Amniotic epithelial cell (primary cell): ENCODE measurements at regions not wholly inside any gene's neighbourhood (a gene's known extent, or its start where the extent isn't known, plus 50 kb on each side); places are given as distances from the start of the nearest gene placed in this dataset.
"Not testable (repeated sequence)": the region's sequence is repeated elsewhere in the genome, so short reads cannot be mapped to it uniquely, and the experiment has no call there.

Experiments
- DNase-seq: peaks from one replicate; pipeline ENCODE4 v3.0.0-alpha.2; 2010; ENCODE audit warnings: low read depth

DNA sequence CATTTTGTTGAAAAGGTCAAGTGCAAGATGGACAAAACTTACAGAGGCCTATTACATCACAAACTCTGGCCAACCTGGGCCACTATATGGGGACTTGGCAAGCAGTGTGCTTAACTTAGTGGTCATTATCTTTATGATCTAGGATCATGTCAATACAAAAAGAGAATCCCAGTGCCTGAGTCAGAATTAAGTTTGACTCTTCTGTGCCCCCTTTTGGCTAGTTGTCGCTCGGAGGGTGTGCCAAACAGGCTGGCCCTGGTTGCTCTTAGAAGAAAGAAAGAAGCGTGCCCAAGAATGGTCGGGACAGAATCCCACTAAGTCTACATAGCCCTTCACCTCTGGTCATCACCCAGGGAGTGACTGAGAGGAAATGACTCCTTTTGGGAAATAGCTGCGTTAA, 100.1 kb downstream of the EIF4E start:
- DNase-seq, result no peak

DNA sequence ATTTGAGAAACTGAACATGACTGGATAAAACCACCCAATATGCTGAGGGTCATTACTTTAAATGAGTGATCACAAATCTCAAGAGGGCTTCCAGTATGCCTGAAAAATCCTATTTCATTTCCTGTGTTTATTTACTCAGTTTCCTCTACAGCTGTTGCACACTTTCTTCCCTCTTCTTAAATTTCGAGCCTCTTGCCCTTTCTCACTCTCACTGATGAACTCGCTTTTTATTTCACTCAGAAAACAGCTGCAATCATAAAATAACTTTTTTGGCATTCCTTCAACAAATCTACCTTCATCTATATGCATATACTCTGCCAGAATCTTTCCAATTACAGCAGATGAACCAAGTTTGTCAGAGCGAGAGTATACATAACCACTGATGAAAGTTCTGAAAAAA, 101.3 kb downstream of the EIF4E start:
- DNase-seq, result no peak

DNA sequence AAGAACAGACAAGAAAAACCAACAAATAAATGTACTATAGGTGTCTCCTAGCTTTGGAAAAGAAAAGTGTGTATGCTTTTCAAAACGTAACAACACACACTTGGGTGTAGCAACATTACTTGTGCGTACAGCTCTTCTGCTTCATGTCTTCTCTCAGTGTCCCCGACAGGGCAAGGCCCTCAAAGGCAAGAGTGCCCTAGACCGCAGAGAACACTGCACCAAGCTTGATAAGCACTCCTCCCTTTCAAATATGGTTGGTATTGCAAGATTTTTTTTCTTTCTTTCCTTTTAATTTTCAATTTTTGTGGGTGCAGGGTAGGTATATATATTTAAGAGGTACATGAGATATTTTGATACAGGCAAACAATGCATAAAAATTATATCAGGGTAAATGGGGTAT, 106.8 kb downstream of the EIF4E start:
- no peak for DNase-seq

DNA sequence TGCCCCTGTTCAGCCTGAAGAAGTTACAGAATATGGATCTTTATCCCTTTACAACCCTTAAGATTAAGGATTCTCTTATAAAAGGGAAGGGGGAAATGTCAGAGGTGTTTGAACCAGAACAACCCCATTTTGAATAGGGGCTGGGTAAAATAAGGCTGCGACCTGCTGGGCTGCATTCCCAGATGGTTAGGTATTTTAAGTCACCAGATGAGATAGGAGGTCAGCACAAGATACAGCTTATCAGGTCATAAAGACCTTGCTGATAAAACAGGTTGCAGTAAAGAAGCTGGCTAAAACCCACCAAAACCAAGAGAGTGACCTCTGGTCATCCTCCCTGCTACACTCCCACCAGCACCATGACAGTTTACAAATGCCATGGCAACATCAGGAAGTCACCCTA, 110.8 kb downstream of the EIF4E start:
- not testable (repeated sequence) for DNase-seq

DNA sequence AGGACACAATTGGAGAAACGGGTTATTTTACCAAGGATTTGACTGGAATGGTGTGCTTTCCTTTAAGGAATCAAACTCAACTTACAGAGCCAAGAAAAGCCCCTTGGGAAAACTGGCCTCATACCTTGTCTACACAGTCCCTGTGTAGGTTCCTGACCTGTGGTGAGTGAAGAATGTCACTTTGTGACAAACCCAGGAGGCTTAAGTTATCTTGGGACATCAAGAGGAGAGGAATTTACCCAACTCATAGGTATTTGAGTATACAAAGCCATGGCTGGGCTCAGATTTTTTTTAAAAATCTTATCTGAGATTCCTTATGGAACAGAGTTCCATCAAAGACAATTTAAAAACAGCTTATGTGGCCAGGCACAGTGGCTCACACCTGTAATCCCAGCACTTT, 112.1 kb downstream of the EIF4E start:
- DNase-seq, result no peak

DNA sequence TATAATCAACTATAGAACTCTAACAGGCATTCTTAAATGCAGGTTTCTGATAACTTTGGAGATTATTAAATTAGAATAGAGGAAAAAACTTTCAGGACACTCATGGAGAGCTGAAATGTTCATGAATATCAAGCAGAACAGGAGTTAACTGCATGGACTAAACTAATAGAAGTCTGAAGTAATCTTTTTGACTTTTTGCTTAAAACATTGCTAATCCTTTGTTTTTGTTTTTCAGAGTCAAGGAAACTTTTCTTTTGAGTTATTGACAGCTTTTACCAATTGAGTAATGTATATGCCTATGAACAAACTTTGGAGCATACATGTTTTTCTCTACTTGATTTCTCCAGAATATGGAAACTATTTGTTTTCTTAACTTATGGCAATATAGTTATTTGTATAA, 112.5 kb downstream of the EIF4E start:
- no peak for DNase-seq

DNA sequence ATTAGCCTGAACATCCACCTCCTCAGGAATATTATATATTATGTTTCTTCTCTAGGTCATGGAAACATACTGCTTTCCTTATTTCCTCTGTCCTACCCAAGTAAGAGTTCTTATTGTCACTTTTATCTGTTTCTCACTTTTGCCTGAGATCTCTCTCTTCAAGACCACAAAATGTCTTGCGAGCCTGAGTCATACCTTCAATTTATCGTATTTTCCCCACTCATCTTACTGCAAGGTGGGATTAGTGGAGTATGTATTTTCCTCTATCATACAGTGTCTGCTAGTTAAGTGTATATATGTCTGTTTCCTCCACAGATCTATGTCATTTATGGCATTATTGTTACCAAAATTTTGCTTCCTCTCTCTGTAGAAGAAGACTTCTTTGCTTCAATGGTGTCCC, 124.5 kb downstream of the EIF4E start:
- peak; percentile 15 for DNase-seq

DNA sequence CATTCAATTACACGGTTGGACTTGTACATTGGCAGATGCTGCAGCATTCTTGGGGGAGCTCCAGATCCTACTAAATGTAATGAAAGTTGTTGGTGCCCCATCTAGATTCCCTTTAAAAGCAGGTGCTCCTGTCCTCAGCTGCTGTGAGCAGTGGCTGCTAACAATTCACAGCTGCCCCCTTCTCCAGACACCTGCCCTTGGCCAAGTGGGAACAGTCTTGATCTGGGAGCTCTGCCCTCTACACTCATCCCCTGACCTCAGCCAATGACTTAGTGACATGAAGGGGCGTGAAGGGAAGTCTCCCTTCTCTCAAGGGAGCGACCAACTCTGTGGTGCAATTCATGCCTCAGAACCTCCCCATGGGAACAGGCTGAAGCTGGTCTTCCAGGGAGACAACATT, 125.7 kb downstream of the EIF4E start:
- DNase-seq, result no peak

DNA sequence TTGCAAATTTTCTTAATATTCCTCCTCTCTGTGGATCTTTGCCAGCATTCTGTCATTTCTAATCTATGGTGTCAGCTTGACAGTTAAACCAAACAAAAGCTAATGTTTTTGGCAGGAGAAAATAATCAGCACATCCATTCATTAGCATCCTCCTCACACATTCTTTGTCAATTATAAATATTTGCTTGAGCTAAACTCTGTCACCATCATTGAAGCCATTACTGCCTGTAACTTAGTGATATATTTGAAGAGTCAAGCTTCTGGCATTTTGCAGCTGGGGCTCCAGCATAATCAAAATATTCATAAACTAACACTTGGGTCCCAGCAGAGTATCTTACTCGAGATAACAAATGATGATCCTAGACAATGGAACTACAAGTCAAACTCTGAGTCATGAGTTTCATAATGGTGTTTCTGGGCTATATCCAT, 126.1 kb downstream of the EIF4E start:
- DNase-seq, result peak; percentile 40

DNA sequence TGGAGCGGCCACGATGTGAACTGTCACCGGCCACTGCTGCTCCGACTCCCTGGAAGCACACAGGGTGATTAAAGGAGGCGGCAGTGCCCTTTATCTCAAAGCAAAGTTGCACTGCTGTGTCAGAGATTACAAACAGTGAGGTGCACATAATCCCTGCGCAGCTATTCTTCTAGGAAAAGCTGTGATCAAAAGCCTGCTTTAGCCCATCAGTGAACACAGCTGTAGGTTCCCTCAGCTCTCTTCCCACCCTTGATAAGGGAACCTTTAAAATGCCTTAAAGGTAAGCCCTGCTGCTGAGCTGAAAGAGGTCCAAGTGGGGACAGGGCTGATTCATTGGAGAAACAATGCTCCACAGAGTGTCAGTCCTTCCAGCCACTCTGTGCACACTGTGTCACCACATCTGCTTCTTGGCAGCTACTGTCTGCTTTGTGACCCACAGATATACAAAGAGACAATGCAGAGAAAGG, 127.6 kb downstream of the EIF4E start:
- DNase-seq, result no peak

DNA sequence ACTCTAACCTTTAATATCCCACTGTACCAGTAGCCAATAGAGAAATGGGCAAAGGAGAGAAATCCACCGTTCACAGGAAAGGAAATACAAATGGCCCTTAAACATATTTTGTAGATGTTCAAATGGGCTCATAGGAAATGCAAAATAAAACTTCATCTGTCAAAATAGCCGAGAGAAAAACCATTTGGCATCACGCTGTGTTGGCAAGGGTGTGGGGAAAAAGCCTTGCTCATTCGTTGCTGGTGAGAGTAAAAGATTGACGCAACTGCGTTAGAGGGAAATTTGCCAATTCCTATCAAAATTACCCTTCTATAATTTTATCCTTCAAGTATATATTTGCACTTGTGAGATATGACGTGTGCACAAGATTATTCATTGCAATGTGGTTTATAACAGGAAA, 131.9 kb downstream of the EIF4E start:
- no peak for DNase-seq

DNA sequence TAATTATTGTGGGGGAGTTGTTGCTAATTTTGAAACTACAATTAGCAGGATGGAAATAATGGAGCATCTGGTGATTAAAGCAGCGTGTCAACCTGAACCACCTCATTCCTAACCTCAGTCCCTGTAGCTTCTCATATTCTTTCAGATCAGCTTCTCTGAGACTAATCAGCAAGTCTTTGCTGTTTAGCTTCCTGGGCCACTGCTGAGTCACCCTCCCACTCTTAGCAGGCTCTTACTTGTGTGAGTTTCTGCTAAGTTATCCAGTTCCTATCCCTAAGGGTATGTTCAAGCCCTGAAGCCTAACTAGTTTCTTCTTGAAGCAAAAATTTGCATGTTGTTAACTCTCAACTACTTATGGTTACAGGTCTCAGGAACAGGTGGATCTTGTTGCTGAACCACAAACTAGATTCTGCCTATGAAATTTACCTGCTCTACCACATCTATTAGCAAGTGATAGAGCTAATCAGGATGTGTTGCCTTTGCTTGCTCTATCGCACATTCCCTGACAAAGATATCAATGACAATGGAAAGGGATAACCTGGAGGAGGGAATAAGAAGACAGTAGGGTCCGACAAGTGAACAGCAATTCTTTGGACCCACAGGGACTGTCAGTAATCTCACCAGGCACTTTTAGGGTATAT, 134.2 kb downstream of the EIF4E start:
- peak; percentile 59 for DNase-seq

DNA sequence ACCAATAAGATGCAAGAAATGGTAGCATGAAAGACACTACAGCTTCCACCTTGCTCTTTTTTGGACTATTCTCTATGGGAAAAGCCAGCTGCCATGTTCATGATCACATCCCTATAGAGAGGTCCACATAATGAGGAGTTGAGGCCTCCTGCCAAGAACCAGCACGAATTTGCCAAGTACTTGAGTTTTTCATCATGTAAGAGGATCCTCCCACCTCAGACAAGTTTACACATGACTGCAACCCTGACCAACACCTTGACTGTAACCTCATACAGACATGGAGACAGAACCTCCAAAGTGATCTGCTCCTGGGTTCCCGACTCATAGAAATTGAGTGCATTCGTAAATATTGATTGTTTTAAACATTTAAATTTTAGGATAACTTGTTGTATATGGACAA, 135.2 kb upstream of the TSPAN5 start:
- no peak for DNase-seq

DNA sequence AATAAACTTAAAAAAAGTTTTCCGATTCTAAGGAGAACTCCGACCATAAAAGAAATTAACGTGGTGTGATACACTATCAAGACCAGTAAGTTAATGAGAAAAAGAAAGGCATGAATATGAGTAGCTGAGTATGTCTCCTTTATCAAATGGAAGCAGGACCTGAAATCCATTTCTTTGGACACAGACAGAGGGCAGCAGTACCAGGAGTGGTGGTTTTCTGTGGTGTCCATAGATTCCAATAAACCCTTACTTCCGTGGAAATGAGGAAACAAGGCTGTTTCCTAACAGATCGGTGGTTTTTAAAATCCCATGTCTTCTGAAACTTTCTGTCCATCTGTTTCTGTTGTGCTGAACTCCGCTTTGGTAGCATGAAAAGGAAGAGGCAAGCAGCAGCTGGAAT, 128.5 kb upstream of the TSPAN5 start:
- DNase-seq, result peak; percentile 71

DNA sequence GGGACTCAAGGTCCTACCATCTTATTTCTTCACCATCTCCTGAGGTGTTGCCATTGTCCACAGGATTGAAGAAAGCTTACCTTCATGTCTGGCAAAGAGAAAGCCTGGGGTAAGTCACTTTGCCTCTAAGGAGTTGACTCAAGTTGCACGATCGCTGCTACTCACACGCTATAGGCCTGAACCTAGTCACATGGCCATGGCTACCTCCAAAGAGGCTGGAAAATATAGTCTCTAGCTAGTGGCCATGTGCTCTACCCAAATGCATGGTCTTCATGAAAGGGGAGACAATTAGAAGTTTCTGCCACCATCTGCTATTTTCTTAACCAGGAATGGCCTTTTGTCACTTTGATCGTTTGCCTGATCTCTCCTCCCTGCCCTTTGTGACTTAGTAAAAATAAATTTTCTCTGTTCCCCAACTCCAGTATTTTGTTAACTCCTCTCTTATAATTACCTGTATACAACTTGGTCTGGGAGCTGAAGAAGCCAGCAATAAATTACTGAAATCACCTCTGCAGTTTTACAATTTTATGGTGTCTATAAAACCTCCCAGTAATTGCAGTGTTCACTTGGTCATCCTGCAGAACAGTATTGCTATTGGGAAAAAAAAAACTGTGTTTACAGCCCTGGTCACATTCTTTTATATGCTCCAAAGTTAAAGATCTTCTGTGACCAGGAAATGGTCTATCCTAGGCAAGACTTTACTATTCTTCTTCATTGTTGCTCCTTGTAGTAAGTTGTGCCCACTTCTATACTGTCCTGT, 126.7 kb upstream of the TSPAN5 start:
- DNase-seq, result no peak

DNA sequence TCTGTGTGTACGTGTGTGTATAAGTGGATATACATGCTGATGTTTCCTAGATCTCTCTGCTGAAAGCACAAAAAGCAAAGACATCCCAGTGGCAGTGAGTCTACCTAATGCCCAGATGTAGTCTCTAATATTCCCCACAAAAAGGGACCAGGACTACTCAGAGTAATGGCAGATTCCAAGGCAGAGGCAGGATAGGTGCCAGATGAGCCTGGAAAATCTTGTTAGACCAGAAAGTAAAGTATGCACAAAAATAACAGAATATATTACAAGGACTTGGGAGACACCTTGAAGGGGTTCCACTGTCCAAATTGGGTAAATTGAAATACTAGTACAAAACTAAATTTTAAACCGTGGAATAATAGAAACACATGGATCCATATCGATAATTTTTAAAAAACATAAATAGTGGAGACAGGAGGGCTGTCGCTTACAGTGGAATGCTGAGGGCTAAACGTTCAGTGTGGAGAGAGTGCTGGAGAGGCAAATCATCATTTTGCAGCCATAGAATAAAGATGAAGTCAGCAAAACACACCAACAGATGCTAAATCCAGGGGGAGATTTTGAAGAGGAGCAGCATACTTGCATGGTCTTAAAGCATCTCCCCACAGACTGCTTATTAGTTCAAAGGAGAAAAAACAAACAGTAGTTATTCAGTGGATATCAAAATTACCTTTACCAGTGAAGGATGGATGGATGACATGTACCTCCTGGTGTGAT, 123.4 kb upstream of the TSPAN5 start:
- no peak for DNase-seq

DNA sequence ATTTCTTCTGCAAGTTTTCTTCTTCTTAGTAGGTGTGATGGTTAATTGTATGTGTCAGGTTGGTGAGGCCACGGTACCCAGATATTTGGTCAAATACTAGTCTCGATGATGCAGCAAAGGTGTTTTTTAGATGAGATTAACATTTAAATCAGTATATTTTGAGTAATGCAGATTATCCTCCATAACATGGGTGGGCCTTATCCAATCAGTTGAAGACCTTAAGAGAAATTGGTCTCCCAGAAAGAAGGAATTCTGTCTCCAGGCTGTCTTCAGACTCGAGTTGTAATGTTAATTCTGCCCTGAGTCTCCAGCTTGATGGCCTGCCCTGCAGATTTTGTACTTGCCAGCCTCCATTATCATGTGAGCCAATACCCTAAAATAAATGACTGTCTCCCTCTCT, 122.5 kb upstream of the TSPAN5 start:
- DNase-seq, result no peak

DNA sequence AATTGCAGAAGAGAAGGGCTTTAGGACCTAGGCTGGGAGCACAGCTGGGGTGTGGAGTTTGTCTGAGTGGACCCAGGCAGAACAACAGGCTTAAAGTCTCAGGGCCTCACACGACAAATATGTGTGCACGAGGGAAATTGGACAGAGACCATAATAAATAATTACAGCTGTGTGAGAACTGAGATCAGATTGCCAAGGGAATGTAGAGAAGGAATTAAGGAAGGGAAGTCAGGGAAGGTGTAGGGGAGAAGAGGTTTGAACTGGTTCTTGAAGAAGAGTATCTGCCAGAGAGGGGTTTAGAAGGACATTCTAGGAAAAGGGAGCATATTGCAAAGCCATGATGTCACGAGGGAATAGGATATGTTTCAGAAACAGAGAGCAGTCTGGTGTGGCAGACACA, 120.7 kb upstream of the TSPAN5 start:
- DNase-seq, result peak; percentile 35

DNA sequence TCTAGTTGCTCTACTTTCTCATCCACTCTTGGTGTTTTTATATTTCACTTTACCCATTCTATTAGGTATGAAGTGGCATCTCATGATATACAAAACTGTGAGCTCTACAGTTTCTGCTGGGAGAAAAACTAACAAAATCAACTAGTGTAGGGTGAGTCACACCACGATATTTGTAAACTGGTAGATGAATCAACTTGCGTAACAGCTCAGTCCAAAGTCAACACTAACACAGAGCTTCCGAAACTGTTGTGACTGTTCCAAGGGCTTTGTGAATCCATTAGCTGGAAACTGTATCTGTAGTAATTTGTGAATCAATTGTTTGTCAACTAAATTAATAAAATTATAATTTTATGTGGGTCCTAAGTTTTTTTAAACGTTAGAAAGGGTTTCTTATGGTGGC, 119.8 kb upstream of the TSPAN5 start:
- DNase-seq, result peak; percentile 98

DNA sequence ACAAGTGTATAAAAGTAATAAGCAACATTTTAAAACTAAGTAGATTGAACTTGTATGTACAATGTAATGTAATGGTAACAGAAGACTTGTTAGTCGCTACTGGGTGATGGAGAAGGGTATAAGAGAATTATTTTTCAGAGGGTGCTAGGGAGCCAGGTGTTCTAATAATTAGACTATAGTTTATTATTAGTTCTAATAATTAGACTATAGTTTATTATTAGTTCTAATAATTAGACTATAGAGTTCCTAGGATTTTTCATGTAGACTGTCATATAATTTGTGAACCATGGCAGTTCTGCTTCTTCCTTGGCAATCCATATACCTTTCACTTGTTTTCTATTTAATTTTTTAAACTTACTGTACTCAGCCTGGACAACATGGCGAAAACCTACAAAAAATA, 117.3 kb upstream of the TSPAN5 start:
- no peak for DNase-seq

DNA sequence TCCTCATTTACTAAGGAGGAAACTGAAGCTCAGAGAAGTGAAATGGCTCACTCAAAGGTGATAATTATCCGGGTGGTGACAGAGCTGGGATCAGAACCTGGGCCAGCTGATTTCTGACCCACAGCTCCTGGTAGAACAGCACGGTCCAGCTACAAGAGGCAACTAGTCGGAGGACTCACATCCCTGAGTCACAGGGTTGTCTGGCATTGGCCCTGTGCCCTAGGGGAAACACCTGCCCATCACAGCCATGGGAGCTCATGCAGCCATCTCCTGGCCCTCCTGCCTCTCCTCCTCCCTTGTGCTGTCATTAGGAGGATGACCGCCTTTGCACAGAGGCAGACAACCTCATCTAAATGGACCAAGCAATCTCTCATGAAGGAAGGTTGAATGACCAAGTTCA, 115.2 kb upstream of the TSPAN5 start:
- no peak for DNase-seq

DNA sequence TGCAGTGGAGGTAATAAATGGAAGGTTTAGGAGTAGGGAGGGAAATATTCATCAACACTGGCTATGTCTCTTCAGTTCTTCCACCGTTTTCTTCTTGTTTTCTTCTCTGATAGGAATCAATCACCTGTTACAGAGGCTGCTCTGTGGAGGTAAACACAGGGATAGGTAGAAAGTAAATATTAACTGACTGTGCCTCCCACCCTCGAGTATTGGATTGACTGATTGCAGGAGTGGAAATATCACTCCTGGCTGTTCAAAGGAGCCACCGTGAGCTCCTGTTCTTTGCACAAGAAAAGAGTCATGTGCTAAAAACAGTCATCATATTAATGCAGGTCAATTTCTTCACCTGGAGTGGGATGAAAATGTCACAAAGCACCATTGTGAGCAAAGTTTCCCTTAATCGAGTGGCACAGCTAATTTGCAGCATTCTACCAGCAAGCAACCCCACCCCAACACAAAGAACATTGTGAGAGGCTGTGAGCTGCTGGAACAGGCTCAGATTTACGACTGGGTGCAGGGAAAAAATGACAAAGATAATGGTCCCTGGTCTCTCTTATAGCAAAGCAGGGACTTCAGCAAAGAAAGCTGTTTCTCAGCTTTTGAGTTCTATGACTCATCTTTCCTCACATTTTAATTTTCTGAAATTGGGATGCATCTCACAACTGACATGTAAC, 113.7 kb upstream of the TSPAN5 start:
- no peak for DNase-seq

DNA sequence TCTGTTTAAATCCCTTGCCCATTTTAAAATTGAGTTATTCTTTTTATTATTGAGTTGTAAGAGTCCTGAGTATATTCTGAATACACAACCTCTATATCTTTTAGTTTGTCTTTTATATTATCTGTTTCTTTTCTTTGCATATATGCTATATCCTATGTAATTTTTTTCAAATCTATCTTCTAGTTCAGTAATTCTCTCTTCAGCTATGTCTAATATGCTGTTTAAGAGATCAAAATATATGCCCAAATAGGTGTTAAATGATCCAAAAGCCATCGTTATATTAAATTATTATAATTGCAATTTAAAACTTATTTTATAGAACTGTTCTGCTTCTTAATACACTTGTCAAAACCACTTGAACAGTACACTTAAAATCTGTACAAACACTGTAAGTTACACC, 107.4 kb upstream of the TSPAN5 start:
- DNase-seq, result no peak
